ENCODE measurements at regions not wholly inside any gene's neighbourhood (a gene's known extent, or its start where the extent isn't known, plus 50 kb on each side); places are given as distances from the start of the nearest gene placed in this dataset.

- Histone ChIP-seq H3K4me1 (no peaks in the 10 kb centered on the region), H3K27ac (no peak overlapping the region), H3K36me3 (no peaks in the 10 kb centered on the region), H3K27me3 (no peaks in the 10 kb centered on the region; the same call in 1 of the 2 replicates), H3K4me3 (no peak overlapping the region), H3K9me3 (replicated peaks) (no peaks in the 10 kb centered on the region)
- DNase-seq: no peak
These were observed 227.1 kb downstream of the SH2D1A start for GRCh38 chrX:124573468-124573867.

DNA sequence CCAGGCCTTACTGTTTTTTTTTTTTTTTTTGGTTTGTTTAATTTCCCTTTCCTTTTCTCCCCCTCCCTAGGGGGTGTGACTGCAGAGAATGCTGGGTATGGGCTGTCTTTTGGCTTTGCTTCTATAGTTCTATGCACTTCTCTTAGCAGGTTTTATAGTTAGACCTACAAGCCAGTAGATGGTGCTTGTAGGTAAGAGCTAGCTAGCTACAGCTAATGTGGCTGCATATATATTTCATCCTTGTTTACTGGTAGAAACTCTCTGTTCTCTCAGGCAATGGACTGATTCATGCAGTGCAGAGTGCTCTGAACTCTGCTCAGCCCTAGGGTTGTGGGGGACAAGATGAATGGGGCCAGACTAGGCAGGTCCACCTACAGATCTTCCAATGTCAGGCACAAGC, 246.4 kb downstream of the SH2D1A start:
- no peak for DNase-seq

DNA sequence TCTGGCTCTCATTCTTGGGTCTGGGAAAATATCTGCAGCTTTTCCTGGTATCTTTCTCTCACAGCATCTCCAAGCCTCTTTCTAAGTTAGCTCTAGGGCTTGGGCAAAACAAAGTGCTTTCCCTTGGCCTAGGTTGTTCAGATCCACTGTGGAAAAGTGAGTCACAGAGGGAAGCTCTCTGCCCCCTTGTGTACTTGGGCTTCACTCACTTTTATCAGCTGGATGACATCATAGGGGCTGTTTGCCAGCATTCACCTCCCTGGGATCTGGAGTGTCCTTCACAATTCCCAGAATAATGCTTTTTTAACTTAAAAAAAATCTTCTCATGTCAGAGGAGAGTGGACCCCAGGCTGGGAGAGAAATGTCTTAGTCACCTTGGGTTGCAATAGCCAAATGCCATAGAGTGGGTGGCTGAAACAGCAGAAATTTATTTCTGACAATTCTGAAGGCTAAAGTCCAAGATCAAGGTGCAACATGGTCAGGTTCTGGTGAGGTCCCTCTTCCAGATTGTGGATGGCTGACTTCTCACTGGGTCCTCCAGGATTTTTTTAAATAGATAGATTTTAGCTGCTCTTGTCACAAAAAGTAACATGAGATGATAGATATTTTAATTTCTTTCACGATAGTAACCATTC, 247.8 kb downstream of the SH2D1A start:
- Histone ChIP-seq H3K9me3 (replicated peaks) (no peaks in the 10 kb centered on the region), H3K4me3 (no peak overlapping the region), H3K27me3 (no peaks in the 10 kb centered on the region), H3K27ac (no peak overlapping the region), H3K36me3 (no peaks in the 10 kb centered on the region), H3K4me1 (no peaks in the 10 kb centered on the region; the same call in 1 of the 2 replicates)
- peak in 1 of 2 experiments; percentile 35 for DNase-seq

More for the DNA sequence above, 246.4 kb downstream of the SH2D1A start:
- Histone ChIP-seq H3K27ac (no peak overlapping the region), H3K4me1 (no peaks in the 10 kb centered on the region; the same call in 1 of the 2 replicates), H3K4me3 (no peak overlapping the region), H3K9me3 (replicated peaks) (no peaks in the 10 kb centered on the region), H3K27me3 (no peaks in the 10 kb centered on the region), H3K36me3 (no peaks in the 10 kb centered on the region)

GRCh38 chrX:124605511-124605910, 259.1 kb downstream of the SH2D1A start:
- Histone ChIP-seq H3K27me3 (no peaks in the 10 kb centered on the region), H3K4me1 (no peaks in the 10 kb centered on the region), H3K9me3 (replicated peaks) (no peaks in the 10 kb centered on the region), H3K36me3 (no peaks in the 10 kb centered on the region), H3K4me3 (no peak overlapping the region), H3K27ac (no peak overlapping the region)
- DNase-seq: no peak

DNA sequence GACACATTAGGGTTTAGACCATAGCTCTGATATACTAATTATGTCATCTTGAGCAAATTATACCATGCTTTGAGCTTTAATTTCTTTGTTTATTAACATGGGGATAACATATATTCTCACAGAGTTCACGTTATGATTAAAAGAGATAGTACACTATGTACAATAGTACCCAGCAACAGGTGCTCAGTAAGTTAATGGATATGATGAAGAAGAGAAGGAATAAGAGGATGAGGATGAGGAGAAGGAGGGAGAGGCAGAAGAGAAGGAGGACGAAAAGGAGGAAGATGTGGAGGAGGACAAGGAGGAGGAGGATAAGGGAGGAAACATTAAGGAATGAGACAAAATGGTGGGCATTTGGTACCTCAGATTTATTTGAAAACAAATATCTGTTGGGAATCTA, 260.4 kb downstream of the SH2D1A start:
- Histone ChIP-seq H3K36me3 (no peaks in the 10 kb centered on the region), H3K4me3 (no peak overlapping the region), H3K27me3 (no peaks in the 10 kb centered on the region), H3K9me3 (replicated peaks) (no peaks in the 10 kb centered on the region), H3K27ac (no peak overlapping the region), H3K4me1 (no peaks in the 10 kb centered on the region)
- DNase-seq: no peak

- H3K4me1 ChIP-seq: no peaks in the 10 kb centered on the region
These were observed 273.3 kb downstream of the SH2D1A start for GRCh38 chrX:124619710-124620109.

DNA sequence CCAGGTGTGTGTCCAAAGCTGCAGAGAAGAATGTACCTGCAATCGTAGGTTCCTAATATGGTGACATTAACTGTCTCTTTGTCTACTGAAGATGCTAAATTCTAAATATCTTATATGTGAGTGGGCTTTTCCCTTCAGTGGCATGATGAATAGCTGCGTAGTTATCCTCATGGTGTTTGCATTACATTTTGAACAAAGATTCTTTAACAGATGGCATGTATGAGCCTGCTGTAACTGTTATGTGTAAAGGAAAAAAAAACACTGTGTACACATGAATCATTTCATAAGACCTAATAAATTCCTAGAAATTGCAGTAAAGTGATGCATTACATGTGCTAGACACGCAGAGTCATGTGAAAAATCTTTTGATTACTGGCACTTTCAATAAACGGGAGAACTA, 288.0 kb downstream of the SH2D1A start:
- H3K4me1 ChIP-seq: no peaks in the 10 kb centered on the region
- no peaks in the 10 kb centered on the region for H3K9me3 ChIP-seq (replicated peaks)
- no peaks in the 10 kb centered on the region; the same call in 1 of the 2 replicates for H3K27me3 ChIP-seq
- H3K4me3 ChIP-seq: no peak overlapping the region
- H3K27ac ChIP-seq: no peak overlapping the region
- no peaks in the 10 kb centered on the region for H3K36me3 ChIP-seq
- DNase-seq: no peak

More at GRCh38 chrX:124619710-124620109, 273.3 kb downstream of the SH2D1A start:
- peaks cover 7% of the 10 kb centered on the region; the same call in 1 of the 2 replicates for H3K27me3 ChIP-seq
- no peak overlapping the region for H3K27ac ChIP-seq
- no peak for DNase-seq
- no peaks in the 10 kb centered on the region for H3K9me3 ChIP-seq (replicated peaks)
- no peaks in the 10 kb centered on the region for H3K36me3 ChIP-seq
- H3K4me3 ChIP-seq: no peak overlapping the region

DNA sequence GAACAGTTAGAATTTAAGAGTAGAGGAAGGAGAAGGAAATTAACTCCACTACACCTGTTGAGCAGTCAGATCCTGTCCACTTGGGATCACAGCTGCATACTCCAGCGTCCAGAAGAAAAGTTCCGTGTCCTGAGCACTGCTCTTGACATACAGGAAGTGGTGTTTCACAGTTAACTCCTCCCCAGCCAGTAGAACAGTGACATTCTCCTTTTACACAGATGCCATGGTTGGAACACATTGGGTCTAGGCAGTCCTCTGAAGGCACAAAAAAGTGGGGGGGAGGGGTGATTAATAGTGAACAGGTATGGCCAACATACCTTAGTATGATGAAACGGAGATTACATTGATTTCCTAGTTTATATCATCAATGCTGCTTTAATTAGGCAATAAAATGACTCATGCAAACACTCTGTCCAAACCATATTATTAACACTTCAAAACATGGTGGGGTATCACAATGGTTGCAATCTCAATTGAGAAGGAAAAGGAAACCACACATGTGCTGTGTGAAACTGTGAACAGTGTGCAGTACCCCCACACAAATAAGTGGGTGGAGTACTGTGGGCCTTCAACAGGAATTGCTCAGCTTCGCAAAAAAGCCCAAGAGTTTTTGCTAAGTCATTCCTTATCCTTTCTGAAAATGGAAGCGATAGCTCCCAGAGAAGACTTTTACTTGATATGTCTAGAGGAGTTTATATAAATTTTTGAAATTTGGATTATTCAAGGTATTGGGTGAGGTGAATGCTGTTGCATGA, 295.6 kb downstream of the SH2D1A start:
- Histone ChIP-seq H3K36me3 (no peaks in the 10 kb centered on the region), H3K27ac (no peak overlapping the region), H3K27me3 (peaks cover 4% of the 10 kb centered on the region; the same call in 1 of the 2 replicates), H3K9me3 (replicated peaks) (no peaks in the 10 kb centered on the region), H3K4me3 (no peak overlapping the region), H3K4me1 (no peaks in the 10 kb centered on the region)
- no peak for DNase-seq

- DNase-seq: no peak
- no peak overlapping the region for H3K4me3 ChIP-seq
- H3K4me1 ChIP-seq: no peaks in the 10 kb centered on the region
- peaks cover 4% of the 10 kb centered on the region; the same call in 1 of the 2 replicates for H3K27me3 ChIP-seq
- no peak overlapping the region for H3K27ac ChIP-seq
- H3K36me3 ChIP-seq: no peaks in the 10 kb centered on the region
- H3K9me3 ChIP-seq (replicated peaks): no peaks in the 10 kb centered on the region
These were observed 300.0 kb downstream of the SH2D1A start for GRCh38 chrX:124646403-124646802.

DNA sequence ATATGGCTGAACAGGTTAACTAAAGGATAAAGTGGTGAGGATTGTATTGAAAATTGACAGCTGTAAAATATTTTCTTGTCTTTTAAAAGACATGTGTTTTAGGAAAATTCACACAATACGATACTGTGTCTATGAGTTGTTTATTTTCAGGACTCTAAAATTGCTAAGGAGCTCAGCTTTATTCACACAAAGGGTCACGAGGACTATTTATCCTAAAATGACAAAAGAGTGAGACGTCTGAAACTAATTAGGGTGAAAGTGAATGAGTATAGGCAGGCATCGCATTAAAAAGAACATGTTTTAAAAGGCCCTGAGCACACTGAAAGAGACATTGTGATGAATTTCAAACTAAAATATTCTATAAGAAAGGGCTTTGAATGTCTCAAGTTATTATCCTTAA, 304.7 kb downstream of the SH2D1A start:
- H3K4me1 ChIP-seq: no peaks in the 10 kb centered on the region
- no peak overlapping the region for H3K4me3 ChIP-seq
- DNase-seq: no peak
- no peaks in the 10 kb centered on the region for H3K9me3 ChIP-seq (replicated peaks)
- H3K36me3 ChIP-seq: no peaks in the 10 kb centered on the region
- H3K27me3 ChIP-seq: no peaks in the 10 kb centered on the region
- H3K27ac ChIP-seq: no peak overlapping the region

- H3K4me3 ChIP-seq: no peak overlapping the region
- no peaks in the 10 kb centered on the region for H3K36me3 ChIP-seq
- no peak overlapping the region for H3K27ac ChIP-seq
- H3K9me3 ChIP-seq (replicated peaks): no peaks in the 10 kb centered on the region
- DNase-seq: no peak
- H3K27me3 ChIP-seq: no peaks in the 10 kb centered on the region
- no peaks in the 10 kb centered on the region for H3K4me1 ChIP-seq
These were observed 319.4 kb downstream of the SH2D1A start for GRCh38 chrX:124665621-124666400.

DNA sequence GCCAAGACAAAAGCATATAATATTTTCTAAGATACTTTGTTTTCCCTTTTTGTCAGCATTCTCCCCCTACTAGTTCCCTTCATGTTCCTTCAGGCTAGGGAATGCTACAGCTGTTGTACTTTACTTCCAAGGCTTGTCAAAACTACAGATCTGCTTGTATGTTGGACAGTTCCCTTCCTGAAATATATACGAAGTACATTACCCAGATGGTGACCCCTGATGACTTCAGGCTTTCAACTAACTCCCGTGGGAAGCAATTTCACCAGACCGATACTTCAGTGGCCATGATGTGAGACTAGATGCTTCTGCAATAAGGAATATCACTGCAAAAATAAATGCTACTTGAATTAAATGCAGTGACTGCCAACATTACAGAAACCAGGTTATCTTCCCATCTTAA, 332.8 kb downstream of the SH2D1A start:
- DNase-seq: peak; percentile 1 to 32
- Histone ChIP-seq H3K9me3 (replicated peaks) (no peaks in the 10 kb centered on the region), H3K27ac (no peak overlapping the region), H3K4me1 (no peaks in the 10 kb centered on the region), H3K36me3 (no peaks in the 10 kb centered on the region), H3K4me3 (no peak overlapping the region), H3K27me3 (no peaks in the 10 kb centered on the region)

- Histone ChIP-seq H3K36me3 (no peaks in the 10 kb centered on the region), H3K4me3 (no peak overlapping the region), H3K27ac (no peak overlapping the region), H3K4me1 (no peaks in the 10 kb centered on the region), H3K9me3 (replicated peaks) (no peaks in the 10 kb centered on the region), H3K27me3 (no peaks in the 10 kb centered on the region)
- no peak for DNase-seq
These were observed 333.9 kb downstream of the SH2D1A start for GRCh38 chrX:124680287-124680686.

- Histone ChIP-seq H3K36me3 (no peaks in the 10 kb centered on the region), H3K27ac (no peak overlapping the region), H3K27me3 (no peaks in the 10 kb centered on the region), H3K4me3 (no peak overlapping the region), H3K4me1 (no peaks in the 10 kb centered on the region), H3K9me3 (replicated peaks) (no peaks in the 10 kb centered on the region)
- no peak for DNase-seq
These were observed 344.1 kb downstream of the SH2D1A start for GRCh38 chrX:124690495-124690894.

GRCh38 chrX:124699876-124700275, 353.5 kb downstream of the SH2D1A start:
- no peaks in the 10 kb centered on the region for H3K36me3 ChIP-seq
- no peak overlapping the region for H3K27ac ChIP-seq
- no peaks in the 10 kb centered on the region for H3K4me1 ChIP-seq
- no peak for DNase-seq
- H3K27me3 ChIP-seq: no peaks in the 10 kb centered on the region
- no peak overlapping the region for H3K4me3 ChIP-seq
- no peaks in the 10 kb centered on the region for H3K9me3 ChIP-seq (replicated peaks)

Measured in SJCRH30 (cell line).